ENCODE measurements at regions not wholly inside any gene's neighbourhood (a gene's known extent, or its start where the extent isn't known, plus 50 kb on each side); places are given as distances from the start of the nearest gene placed in this dataset.

DNA sequence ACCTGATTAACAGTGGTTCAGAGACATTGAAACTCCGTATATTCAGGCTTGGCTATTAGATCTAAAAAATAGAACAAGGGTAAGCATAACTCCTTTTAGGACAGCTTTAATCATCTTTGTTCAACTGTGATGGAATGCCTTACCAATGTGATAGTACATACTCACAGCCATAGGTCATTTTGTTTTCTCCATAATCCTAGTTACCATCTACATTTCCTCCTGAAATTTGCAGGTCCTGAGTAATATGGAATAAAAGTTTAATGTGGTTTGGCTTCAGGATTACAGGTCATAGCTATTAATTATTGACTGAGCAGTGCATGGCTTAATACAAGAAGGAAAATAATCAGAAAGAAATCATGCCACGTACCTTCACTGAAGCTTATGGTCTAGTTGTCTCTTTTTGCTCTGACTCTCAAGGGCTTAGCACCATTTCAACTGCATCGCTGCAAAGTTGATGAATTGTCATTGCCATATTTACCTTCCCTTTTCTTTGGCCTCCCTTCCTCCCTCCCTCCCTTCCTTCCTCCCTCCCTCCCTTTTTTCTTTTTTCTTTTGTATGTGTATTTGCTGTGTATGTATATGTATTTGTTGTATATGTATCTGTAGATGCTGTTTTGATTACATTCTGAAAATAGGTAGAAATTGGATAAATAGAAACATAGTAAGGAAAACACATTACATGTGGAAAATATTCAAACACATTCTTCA, 250.9 kb upstream of the ZNF608 start:
- Histone ChIP-seq H3K4me3 (no peak overlapping the region), H3K27ac (no peak overlapping the region), H3K27me3 (no peaks in the 10 kb centered on the region), H3K4me1 (peaks cover 0 to 12% (median 5%) of the 10 kb centered on the region in 4 donors), H3K36me3 (no peaks in the 10 kb centered on the region), H3K9me3 (no peaks in the 10 kb centered on the region)
- TF ChIP-seq, protein P1, sequence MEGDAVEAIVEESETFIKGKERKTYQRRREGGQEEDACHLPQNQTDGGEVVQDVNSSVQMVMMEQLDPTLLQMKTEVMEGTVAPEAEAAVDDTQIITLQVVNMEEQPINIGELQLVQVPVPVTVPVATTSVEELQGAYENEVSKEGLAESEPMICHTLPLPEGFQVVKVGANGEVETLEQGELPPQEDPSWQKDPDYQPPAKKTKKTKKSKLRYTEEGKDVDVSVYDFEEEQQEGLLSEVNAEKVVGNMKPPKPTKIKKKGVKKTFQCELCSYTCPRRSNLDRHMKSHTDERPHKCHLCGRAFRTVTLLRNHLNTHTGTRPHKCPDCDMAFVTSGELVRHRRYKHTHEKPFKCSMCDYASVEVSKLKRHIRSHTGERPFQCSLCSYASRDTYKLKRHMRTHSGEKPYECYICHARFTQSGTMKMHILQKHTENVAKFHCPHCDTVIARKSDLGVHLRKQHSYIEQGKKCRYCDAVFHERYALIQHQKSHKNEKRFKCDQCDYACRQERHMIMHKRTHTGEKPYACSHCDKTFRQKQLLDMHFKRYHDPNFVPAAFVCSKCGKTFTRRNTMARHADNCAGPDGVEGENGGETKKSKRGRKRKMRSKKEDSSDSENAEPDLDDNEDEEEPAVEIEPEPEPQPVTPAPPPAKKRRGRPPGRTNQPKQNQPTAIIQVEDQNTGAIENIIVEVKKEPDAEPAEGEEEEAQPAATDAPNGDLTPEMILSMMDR (IDR thresholded peaks at IDR 0.05): no peak
- no peak for TF ChIP-seq EP300 (IDR thresholded peaks at IDR 0.05; ENCODE audit: low read depth)
- no peak for TF ChIP-seq POLR2AphosphoS5 (IDR thresholded peaks at IDR 0.05)
- in situ Hi-C loops (cut with MboI; ENCODE audit: low pct_ligation_motif_present in 1 of 4, low pct_unique_long_range_greater_than_20kb in 1 of 4, low sequenced_read_pairs in 3 of 4) (no loop called here), intact Hi-C loops (cut with DNase I; ENCODE audit: low total_unique reads) (no loop called here)
- 88 to 97% methylated on average over 3 of the region's 3 CpGs for WGBS, 2 donors (ENCODE audit: low coverage in 1 of 2)
- no peak for DNase-seq

DNA sequence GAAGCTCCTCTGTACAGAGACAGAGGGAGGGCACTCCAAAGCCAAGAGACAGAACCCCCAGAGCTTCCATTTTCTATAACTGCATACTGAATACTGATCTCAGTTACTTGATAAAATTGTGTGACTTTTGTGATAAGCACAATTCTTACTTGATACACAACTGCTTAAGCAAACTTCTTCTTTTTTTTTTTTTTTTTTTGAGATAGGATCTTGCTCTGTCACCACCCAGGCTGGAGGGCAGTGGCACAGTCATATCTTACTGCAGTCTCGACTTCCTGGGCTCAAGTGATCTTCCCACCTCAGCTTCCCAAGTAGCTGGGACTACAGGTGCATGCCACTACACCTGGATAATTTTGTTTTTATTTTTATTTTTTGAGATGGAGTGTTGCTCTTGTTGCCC, 252.1 kb upstream of the ZNF608 start:
- no peaks in the 10 kb centered on the region for H3K9me3 ChIP-seq
- TF ChIP-seq POLR2AphosphoS5 (IDR thresholded peaks at IDR 0.05) (no peak), POLR2A (IDR thresholded peaks at IDR 0.05) (no peak), EP300 (IDR thresholded peaks at IDR 0.05; ENCODE audit: low read depth) (no peak)
- TF ChIP-seq, protein P1 (IDR thresholded peaks at IDR 0.05): no peak
- DNase-seq: no peak
- no peak overlapping the region for H3K27ac ChIP-seq
- in situ Hi-C loops (cut with MboI; ENCODE audit: low pct_ligation_motif_present in 1 of 4, low pct_unique_long_range_greater_than_20kb in 1 of 4, low sequenced_read_pairs in 3 of 4) (no loop called here), intact Hi-C loops (cut with DNase I; ENCODE audit: low total_unique reads) (no loop called here)
- H3K36me3 ChIP-seq: no peaks in the 10 kb centered on the region
- H3K4me1 ChIP-seq: peaks cover 0 to 12% (median 5%) of the 10 kb centered on the region in 4 donors
- H3K27me3 ChIP-seq: no peaks in the 10 kb centered on the region
- WGBS, 2 donors (ENCODE audit: low coverage in 1 of 2): 50 to 78% methylated on average over 1 of the region's 1 CpG
- H3K4me3 ChIP-seq: no peak overlapping the region

DNA sequence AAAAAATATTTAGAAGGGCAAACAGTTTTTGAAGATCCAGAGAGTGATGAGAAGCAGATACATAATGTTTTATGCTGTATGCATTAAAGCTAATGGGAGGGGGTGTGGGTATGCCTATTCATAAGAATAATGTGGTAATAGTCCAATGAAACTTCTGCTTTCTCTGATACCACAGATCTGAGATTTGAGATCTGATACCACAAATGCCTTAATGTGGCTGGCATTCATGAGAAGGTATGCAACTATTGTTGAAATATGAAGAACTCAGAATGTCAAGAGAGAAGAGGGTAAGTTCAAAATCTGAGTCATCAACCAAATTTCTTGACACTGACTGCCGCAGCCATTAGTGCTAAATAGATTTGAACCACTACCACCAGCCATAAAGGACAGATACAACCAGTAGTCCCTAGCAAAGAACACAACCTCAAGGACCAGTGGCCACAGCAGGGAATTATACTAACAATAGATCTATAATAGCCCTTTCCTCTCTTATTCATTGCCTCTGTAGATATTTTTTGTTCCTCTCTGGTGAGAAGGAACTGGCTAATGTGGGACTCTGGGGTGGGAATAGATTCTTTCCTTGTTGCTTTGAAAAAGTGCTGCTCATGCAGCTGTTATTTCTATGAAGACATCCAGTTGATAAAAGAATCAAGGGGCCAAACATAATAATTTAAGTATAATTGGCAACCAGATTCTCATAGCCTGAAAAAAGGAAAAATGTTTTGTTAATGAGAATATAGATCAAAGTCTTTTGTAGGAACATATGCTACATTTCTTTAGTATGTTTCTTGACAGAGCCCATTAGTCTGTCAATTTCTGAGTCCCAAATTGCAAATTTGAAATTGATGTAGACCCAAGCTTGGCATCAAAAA, 256.5 kb upstream of the ZNF608 start:
- in situ Hi-C loops (cut with MboI; ENCODE audit: low pct_ligation_motif_present in 1 of 4, low pct_unique_long_range_greater_than_20kb in 1 of 4, low sequenced_read_pairs in 3 of 4): no loop called here
- no peak for DNase-seq
- H3K27ac ChIP-seq: no peak overlapping the region
- H3K36me3 ChIP-seq: no peaks in the 10 kb centered on the region
- H3K27me3 ChIP-seq: no peaks in the 10 kb centered on the region
- H3K4me1 ChIP-seq: peaks cover 0 to 2% (median 0%) of the 10 kb centered on the region in 4 donors
- no peak overlapping the region for H3K4me3 ChIP-seq
- no peaks in the 10 kb centered on the region for H3K9me3 ChIP-seq
- WGBS, 2 donors (ENCODE audit: low coverage in 1 of 2): 79 to 83% methylated on average over 1 of the region's 1 CpG
- intact Hi-C loops (cut with DNase I; ENCODE audit: low total_unique reads): no loop called here
- TF ChIP-seq EP300 (IDR thresholded peaks at IDR 0.05; ENCODE audit: low read depth) (no peak), POLR2AphosphoS5 (IDR thresholded peaks at IDR 0.05) (no peak), POLR2A (IDR thresholded peaks at IDR 0.05) (no peak)
- TF ChIP-seq, protein P1 (IDR thresholded peaks at IDR 0.05): no peak

DNA sequence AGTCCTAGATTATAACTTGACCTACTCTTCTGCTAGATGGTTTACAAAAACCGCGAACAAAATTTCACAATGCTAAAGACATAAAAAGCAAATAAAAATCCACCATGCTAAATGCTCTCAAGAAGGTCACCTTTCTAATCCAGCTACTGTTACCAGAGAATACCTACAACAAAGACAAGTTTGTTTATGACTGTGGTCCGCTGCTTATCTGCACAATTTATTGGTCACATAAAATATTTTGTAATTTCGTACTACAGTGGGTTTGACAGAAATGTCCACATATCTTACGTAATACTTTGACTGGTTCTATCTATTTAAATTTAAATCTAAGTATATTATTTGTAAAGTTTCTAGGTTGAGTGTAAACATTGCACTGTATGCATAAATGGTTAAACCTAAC, 257.6 kb upstream of the ZNF608 start:
- in situ Hi-C loops (cut with MboI; ENCODE audit: low pct_ligation_motif_present in 1 of 4, low pct_unique_long_range_greater_than_20kb in 1 of 4, low sequenced_read_pairs in 3 of 4): no loop called here
- TF ChIP-seq EP300 (IDR thresholded peaks at IDR 0.05; ENCODE audit: low read depth) (no peak), POLR2AphosphoS5 (IDR thresholded peaks at IDR 0.05) (no peak)
- intact Hi-C loops (cut with DNase I; ENCODE audit: low total_unique reads): no loop called here
- H3K27me3 ChIP-seq: no peaks in the 10 kb centered on the region
- no peaks in the 10 kb centered on the region for H3K9me3 ChIP-seq
- DNase-seq: no peak
- 83 to 85% methylated on average over 5 of the region's 5 CpGs for WGBS, 2 donors (ENCODE audit: low coverage in 1 of 2)
- no peak overlapping the region for H3K27ac ChIP-seq
- H3K4me1 ChIP-seq: no peaks in the 10 kb centered on the region
- no peaks in the 10 kb centered on the region for H3K36me3 ChIP-seq
- no peak overlapping the region for H3K4me3 ChIP-seq
